ENCODE measurements at regions not wholly inside any gene's neighbourhood (a gene's known extent, or its start where the extent isn't known, plus 50 kb on each side); places are given as distances from the start of the nearest gene placed in this dataset.
"Not testable (repeated sequence)": the region's sequence is repeated elsewhere in the genome, so short reads cannot be mapped to it uniquely, and the experiment has no call there.

DNA sequence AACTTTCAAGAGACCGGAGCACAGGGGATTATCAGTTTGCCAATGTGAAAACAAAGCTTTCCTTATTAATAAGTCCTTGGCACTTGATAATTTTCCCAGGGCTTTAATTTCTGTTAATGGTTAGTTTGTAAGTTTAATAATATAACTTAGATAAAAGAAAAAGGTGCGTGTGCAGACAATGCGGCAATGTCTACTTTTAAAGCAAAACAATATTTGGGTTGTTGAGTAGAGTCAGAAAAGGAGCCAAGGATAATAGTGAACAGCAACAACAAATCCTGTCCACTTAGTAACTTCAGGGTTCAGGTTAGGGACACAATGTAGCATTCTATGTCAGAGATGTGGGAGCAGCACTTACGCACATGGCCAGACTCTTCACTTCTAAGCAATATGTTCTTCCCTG, 469.6 kb upstream of the NFIA start:
- DNase-seq (ENCODE audit: low read depth, low spot score) = no peak
- Mint-ChIP-seq H3K36me3 (ENCODE audit: low read depth) (no peaks in the 10 kb centered on the region), H3K27ac (ENCODE audit: unreplicated experiment) (no peak overlapping the region), H3K4me1 (peaks cover 19% of the 10 kb centered on the region), H3K27me3 (ENCODE audit: low read depth) (no peaks in the 10 kb centered on the region), H3K4me3 (no peak overlapping the region), H3K9me3 (no peaks in the 10 kb centered on the region)
- TF ChIP-seq, protein P1, sequence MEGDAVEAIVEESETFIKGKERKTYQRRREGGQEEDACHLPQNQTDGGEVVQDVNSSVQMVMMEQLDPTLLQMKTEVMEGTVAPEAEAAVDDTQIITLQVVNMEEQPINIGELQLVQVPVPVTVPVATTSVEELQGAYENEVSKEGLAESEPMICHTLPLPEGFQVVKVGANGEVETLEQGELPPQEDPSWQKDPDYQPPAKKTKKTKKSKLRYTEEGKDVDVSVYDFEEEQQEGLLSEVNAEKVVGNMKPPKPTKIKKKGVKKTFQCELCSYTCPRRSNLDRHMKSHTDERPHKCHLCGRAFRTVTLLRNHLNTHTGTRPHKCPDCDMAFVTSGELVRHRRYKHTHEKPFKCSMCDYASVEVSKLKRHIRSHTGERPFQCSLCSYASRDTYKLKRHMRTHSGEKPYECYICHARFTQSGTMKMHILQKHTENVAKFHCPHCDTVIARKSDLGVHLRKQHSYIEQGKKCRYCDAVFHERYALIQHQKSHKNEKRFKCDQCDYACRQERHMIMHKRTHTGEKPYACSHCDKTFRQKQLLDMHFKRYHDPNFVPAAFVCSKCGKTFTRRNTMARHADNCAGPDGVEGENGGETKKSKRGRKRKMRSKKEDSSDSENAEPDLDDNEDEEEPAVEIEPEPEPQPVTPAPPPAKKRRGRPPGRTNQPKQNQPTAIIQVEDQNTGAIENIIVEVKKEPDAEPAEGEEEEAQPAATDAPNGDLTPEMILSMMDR (conservative IDR thresholded peaks at IDR 0.05) = no peak

DNA sequence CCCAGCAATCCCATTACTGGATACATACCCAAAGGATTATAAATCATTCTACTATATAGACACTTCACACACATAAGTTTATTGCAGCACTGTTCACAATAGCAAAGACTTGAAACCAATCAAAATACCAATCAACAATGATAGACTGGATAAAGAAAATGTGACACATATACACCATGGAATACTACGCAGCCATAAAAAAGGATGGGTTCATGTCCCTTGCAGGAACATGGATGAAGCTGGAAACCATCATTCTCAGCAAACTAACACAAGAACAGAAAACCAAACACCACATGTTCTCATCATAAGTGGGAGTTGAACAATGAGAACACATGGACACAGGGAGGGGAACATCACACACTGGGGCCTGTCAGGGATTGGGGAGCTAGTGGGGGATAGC, 475.4 kb upstream of the NFIA start:
- H3K36me3 Mint-ChIP-seq (ENCODE audit: low read depth) = peaks cover 14% of the 10 kb centered on the region
- H3K9me3 Mint-ChIP-seq; H3K4me3 Mint-ChIP-seq; H3K4me1 Mint-ChIP-seq; H3K27me3 Mint-ChIP-seq (ENCODE audit: low read depth); DNase-seq (ENCODE audit: low read depth, low spot score); H3K27ac Mint-ChIP-seq (ENCODE audit: unreplicated experiment): not testable (repeated sequence)

DNA sequence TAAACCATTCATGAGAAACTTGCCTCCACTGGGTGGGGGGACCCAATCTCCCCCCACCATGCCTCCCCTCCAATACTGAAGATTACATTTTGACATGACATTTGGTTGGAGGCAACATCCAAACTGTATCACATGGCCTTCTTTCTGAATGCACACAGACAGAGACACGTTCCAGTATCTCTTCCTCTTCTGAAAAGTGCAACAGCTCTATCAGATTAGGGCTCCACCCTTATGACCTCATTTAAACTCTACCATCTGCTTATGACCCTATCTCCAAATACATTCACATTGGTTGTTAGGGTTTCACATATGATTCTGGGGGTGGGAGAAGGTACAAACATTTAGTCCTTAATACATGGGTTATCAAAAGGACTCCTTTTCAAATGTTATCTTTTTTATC, 481.8 kb upstream of the NFIA start:
- H3K27me3 Mint-ChIP-seq (ENCODE audit: low read depth) = no peaks in the 10 kb centered on the region
- peaks cover 19% of the 10 kb centered on the region for H3K36me3 Mint-ChIP-seq (ENCODE audit: low read depth)
- H3K4me1 Mint-ChIP-seq = no peaks in the 10 kb centered on the region
- H3K9me3 Mint-ChIP-seq = peaks cover 11% of the 10 kb centered on the region
- no peak overlapping the region for H3K4me3 Mint-ChIP-seq
- H3K27ac Mint-ChIP-seq (ENCODE audit: unreplicated experiment) = no peak overlapping the region
- TF ChIP-seq, protein P1 (conservative IDR thresholded peaks at IDR 0.05) = no peak
- no peak for DNase-seq (ENCODE audit: low read depth, low spot score)

DNA sequence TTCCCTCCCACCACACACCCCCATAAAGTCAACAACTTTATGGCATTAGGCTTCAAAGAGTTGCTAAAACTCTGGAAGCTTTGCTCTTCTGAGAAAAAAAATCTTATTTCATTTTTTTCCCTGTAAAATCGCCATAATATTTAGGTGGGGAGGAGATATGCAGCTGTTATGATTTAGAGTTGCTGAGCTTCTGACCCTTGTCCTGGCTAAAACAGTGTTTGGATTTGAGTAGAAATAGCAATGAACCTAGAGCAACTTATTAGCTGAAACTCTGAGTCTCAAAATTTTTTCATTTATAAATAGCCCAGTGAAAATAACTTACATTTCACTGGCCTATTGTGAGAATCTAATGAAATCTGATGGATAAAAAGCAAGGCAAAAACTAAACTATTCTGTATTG, 482.8 kb upstream of the NFIA start:
- H3K9me3 Mint-ChIP-seq = peaks cover 11% of the 10 kb centered on the region
- no peak for DNase-seq (ENCODE audit: low read depth, low spot score)
- no peaks in the 10 kb centered on the region for H3K27me3 Mint-ChIP-seq (ENCODE audit: low read depth)
- no peak overlapping the region for H3K4me3 Mint-ChIP-seq
- H3K36me3 Mint-ChIP-seq (ENCODE audit: low read depth) = peaks cover 17% of the 10 kb centered on the region
- no peak overlapping the region for H3K27ac Mint-ChIP-seq (ENCODE audit: unreplicated experiment)
- H3K4me1 Mint-ChIP-seq = no peaks in the 10 kb centered on the region
- TF ChIP-seq, protein P1 (conservative IDR thresholded peaks at IDR 0.05) = no peak

DNA sequence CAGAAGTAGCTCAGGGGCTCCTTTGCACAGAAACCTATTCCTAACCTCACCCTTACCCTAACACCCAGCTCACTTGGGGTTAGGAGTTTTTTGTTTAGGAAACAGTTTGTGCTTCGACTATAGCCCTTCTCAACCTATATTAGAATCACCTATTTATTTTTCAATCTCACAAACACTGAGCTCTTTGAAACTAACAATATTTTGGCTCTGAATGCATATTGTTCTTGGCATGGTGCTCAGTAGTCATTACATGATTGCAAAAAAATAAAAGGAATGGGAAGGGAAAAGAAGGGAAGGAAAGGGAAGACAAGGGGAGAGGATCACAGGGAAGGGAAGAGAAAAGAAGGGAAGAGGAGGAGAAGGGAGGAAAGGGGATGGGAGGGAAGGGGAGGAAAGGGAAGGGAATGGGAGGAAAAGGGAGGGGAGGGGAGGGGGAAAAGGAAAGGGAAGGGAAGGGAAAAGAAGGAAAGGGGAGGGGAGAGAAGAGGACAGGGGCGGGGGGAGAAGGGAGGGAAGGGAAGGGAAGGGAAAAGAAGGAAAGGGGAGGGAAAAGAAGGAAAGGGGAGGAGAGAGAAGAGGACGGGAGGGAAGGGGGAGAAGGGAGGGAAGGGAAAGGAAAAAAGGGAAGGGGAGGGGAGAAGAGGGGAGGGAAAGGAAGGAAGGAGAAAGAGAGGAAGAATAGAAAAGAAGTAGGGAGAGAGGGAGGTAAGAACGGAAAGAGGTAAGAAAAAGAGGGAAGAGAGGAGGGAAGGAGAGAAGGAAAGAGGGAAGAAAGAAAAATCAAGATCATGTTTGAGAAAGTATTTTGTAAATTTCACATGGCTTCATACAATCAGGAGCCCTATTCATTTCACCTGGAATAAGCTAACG, 484.1 kb upstream of the NFIA start:
- Mint-ChIP-seq H3K36me3 (ENCODE audit: low read depth) (peaks cover 10% of the 10 kb centered on the region), H3K9me3 (peaks cover 5% of the 10 kb centered on the region), H3K4me1 (no peaks in the 10 kb centered on the region), H3K4me3 (no peak overlapping the region), H3K27ac (ENCODE audit: unreplicated experiment) (no peak overlapping the region), H3K27me3 (ENCODE audit: low read depth) (no peaks in the 10 kb centered on the region)
- no peak for DNase-seq (ENCODE audit: low read depth, low spot score)
- TF ChIP-seq, protein P1 (conservative IDR thresholded peaks at IDR 0.05) = no peak
